ENCODE measurements at regions not wholly inside any gene's neighbourhood (a gene's known extent, or its start where the extent isn't known, plus 50 kb on each side); places are given as distances from the start of the nearest gene placed in this dataset.
"Not testable (repeated sequence)": the region's sequence is repeated elsewhere in the genome, so short reads cannot be mapped to it uniquely, and the experiment has no call there.

DNA sequence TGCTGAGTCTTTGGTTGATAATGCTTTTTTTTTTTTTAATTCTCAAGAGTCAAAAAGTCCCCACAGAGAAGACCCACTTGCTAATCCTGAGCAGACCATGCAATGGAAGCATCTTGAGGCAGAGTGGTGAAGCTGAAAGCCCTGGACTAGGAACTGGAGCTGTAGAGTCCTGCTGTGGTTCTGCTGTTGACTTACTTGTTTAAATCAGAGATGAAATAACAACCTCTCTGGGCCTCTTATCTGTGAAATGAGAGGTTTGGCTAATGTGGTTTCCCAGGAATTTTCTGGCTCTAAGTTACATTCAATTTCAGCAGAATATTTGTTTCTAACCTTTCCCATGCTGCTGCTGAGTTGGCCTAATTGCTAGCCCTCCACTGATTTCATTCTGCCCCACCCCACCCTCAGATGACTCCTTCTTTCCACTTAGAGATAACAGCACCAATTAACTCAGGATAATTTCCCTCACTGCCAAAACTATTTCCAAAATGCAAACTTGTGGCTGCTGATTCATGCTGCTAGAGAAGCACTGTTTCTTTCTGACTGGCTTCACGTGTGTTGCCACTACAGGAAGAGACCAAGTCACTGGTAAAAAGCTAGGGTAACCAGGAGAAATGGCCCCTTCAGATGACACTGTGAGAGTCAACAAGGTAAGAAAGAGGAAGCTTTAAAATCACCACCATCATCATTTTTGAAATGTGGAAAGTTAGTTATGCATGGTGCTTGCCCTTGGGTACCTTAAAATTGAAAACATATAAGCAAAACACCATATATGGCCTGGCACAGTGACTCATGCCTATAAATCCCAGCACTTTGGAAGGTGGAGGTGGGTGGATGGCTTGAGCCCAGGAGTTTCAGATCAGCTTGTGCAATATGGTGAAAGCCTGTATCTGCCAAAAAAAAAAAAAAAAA lies 326.4 kb downstream of the DCHS2 start:
- DNase-seq, result peak; percentile 91

DNA sequence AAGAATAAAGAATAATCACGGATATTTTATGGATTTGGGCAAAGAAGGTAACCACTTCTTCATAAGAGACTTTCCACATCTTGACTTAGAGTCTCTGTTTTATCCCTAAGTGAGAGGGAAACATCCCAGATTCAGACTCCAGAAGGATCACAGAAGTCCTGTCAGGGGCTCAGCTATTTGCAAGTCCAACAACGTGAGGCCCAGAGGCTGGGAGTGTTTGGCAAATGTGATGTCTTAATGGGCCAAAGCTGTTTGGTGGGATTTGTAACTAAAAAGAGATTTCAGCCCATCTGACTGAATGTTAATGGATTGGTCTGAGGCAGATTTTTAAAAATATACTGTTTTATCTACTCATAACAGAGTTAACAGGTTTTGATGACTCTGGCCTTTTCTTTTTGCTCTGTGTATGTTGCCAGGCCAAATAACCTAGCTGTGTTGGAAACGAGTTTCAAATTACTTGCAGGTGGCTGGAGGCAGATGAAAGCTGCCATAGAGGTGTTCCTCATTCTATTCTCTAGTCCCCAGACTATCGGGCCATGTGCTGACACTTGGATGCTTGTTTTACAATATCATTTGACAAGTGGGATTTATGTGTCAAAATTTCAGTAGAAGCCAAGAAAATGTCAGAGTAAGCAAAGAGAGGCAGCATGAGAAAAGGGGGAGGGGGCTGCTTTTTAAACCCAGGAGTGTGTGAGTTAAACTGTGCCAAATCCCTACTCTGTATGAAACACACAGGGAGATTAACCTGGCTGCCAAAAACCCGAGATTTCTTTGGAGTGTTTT lies 330.9 kb downstream of the DCHS2 start:
- no peak for DNase-seq

DNA sequence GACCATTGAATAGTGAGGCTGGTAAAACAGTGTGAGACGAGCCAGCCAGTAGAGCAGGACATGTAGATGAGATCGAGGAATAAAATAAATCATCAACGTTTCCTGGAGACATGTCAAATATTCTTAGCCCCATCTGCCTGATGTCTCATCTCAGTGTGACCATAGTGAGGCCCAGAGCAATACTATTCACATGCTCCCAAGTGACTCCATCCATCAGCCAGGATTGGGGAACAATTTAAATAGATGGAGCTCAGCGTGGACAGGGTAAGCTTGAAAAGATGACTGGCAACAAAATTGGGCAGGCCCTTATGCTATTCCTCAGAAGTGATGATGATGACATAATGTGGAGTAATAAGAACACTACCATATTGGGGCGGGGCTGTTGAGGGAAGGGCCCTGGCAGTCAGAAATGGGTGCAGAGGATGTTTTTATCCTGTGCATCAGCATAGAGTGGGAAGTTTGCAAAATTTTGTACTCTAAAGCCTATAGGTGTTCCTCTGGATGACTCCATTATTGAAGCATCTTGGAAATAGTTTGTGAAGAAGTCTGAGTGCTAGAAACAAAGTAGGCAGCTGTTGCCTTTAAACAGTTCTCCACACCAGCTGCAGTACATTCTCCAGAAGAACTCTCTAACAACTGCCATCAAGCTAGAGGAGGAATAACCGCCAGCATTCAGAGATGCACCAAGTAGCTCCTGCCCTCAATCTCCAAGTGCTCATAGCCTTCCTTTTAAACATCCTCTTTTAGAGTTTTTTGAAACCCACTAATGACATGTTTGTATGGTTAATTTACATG lies 333.0 kb downstream of the DCHS2 start:
- DNase-seq, result no peak

- DNase-seq, result no peak
Measured at GRCh38 chr4:154152546-154152945, 339.1 kb downstream of the DCHS2 start.

- peak; percentile 11 for DNase-seq
Measured at GRCh38 chr4:154149236-154149635, 342.4 kb downstream of the DCHS2 start.

- no peak for DNase-seq
Measured at GRCh38 chr4:154143720-154144119, 347.9 kb downstream of the DCHS2 start.

DNA sequence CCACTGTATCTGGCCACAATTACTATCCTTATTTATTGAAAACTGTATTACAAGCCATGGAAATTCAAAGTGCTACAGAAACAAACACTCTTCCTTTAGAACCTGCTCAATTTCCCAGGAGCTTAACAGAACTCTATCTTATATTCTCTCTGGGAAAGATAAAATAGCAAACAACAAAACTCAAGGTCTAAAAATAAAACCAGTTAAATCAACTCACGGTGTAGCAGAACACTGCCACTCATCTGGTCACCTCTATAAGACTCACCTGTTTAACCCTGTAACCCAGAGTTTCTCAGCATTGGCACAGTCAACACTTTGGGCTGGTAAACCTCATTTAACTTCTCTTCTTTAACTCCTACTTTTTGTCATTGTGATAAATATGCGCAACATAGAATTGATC lies 348.9 kb downstream of the DCHS2 start:
- DNase-seq, result no peak

GRCh38 chr4:154140869-154141268 lies 350.7 kb downstream of the DCHS2 start:
- no peak for DNase-seq

GRCh38 chr4:154137320-154137905 lies 348.5 kb upstream of the SFRP2 start:
- DNase-seq, result no peak

GRCh38 chr4:154135576-154135975 lies 346.7 kb upstream of the SFRP2 start:
- no peak for DNase-seq

GRCh38 chr4:154132406-154132805 lies 343.5 kb upstream of the SFRP2 start:
- no peak for DNase-seq

DNA sequence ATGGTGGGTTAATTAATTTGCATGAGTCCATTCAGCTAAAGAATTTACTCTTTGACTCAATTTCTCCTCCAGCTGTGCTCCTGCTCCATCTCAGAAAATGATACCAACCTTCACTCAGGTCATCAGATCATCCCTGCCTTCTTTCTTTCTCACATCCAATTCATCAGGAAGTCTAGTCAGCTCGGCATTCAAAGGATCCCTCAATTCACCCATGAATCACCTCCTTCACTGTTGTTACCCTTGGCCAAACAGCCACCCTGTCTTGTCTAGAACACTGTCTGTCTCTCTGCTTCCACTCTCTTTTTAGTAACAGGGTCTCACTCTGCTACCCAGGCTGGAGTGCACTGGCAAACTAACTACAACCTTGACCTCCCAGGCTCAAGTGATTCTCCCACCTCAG lies 337.4 kb upstream of the SFRP2 start:
- DNase-seq, result no peak

- DNase-seq, result no peak
Measured at GRCh38 chr4:154125340-154125739, 336.5 kb upstream of the SFRP2 start.

DNA sequence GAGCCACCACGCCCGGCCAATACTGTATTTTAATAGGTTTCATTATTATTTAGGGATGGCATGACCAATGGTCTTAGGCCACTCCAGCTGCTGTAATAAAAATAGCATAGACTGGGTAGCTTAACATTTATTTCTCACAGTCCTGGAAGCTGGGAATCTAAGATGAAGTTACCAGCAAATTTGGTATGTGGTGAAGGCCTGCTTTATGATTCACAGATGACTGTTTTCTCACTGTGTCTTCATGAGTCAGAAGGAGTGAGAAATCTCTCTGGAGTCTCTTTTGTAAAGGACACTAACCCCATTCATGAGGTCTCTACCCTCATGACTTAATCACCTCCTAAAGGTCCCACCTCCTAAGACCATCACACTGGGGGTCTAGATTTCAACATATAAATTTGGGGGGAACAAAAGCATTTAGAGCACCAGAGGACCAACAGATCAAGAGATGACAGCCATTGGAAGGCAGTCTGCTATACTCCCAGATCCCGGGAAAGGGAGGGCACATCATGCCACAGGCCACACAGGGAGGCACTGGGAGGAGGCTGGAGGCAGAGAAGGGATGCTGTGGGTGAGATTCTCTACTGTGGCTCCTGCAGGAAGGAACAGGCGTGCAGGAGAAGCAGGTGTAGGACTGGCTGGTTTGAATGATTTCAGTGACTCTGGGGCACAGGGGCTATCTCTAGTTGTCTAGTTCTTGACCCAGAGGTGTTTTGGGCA lies 335.8 kb upstream of the SFRP2 start:
- DNase-seq, result peak; percentile 86

- no peak for DNase-seq
Measured at GRCh38 chr4:154123897-154124296, 335.0 kb upstream of the SFRP2 start.

- DNase-seq, result no peak
Measured at GRCh38 chr4:154120690-154121345, 331.9 kb upstream of the SFRP2 start.

- no peak for DNase-seq
Measured at GRCh38 chr4:154120006-154120676, 331.3 kb upstream of the SFRP2 start.

DNA sequence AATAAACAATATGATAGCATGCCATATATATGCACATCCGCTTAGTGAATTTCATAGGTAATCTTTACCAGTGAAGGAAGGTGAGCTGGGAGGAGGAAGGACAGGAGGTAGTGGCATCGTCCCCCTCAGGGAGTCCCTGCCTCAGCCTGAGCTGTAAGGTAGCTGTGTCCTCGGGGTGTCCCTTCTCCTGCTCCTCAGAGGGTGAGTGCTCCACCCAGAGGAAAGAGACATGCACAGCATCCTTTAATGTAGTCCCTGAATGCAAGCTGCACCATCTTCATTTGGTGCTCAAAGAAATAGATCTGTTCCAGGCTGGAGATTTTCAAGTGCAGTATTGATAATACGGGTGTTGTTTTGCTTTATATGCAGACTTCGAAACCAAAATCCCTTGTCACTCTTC lies 330.4 kb upstream of the SFRP2 start:
- no peak for DNase-seq

GRCh38 chr4:154117726-154118125 lies 328.8 kb upstream of the SFRP2 start:
- not testable (repeated sequence) for DNase-seq

- no peak for DNase-seq
Measured at GRCh38 chr4:154107337-154107736, 318.5 kb upstream of the SFRP2 start.

DNA sequence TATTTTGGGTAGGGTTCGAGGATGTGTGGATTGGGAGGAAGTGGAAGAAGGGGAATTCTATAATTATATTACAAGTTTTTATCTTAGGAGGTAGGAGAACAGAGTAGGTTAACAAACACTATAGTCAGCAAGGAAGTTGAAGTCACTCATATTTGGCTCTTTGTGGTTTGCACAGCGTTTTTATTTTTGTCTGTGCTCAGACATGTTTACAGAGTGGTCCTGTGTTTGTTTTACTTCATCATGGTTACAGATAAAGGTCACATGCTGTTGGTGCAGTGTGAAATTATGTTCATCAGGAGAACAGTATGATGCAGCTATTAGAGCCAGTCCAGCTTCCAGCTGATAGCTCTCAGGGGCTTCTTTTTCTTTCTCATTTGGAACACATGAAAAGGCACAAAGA lies 299.9 kb upstream of the SFRP2 start:
- peak; percentile 7 for DNase-seq

All from kidney glomerular epithelial cell (primary cell).